ENCODE measurements at regions not wholly inside any gene's neighbourhood (a gene's known extent, or its start where the extent isn't known, plus 50 kb on each side); places are given as distances from the start of the nearest gene placed in this dataset.

DNA sequence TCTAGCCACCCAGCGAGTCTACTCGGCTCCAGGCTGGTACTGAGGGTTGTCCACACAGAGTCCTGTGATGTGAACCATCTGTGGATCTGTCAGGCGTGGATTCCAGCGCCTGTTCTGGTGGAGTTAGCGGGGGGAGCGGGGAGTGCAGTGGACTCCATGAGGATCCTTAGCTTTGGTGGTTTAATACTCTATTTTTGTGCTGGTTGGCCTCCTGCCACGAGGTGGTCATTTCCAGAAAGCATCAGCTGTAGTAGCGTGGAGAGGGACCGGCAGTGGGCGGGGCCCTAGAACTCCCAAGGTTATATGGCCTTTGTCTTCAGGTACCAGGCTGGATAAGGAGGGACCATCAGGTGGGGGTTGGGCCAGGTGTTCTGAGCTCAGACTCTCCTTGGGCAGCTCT is 446.5 kb downstream of the EDEM1 start:
- Histone ChIP-seq H3K27ac (ENCODE audit: low read depth in 1 of 2, low read length in 2 of 2) (no peak overlapping the region), H2AFZ (ENCODE audit: insufficient read depth, low read depth, low read length, poor library complexity, severe bottlenecking) (no peak overlapping the region), H3K4me2 (replicated peaks; ENCODE audit: extremely low read depth, low read length, poor library complexity, severe bottlenecking) (no peak overlapping the region), H3K4me3 (replicated peaks in 1 of 3; ENCODE audit: low read depth in 2 of 3, low read length in 3 of 3) (no peak overlapping the region), H3K36me3 (replicated peaks in 1 of 2; ENCODE audit: control insufficient read depth in 1 of 2, insufficient read depth in 2 of 2, low read length in 2 of 2) (no peaks in the 10 kb centered on the region), H3K79me2 (ENCODE audit: insufficient read depth, low read length) (no peaks in the 10 kb centered on the region), H3K4me1 (ENCODE audit: control insufficient read depth in 1 of 2, insufficient read depth in 2 of 2, low read length in 2 of 2) (no peaks in the 10 kb centered on the region), H4K20me1 (ENCODE audit: insufficient read depth, low read length) (no peaks in the 10 kb centered on the region), H3K9ac (ENCODE audit: insufficient read depth, low read length, poor library complexity, severe bottlenecking) (no peak overlapping the region), H3K9me3 (replicated peaks in 1 of 2; ENCODE audit: control insufficient read depth in 1 of 2, insufficient read depth in 1 of 2, low read length in 2 of 2) (peaks cover 4 to 6% of the 10 kb centered on the region in 2 donors), H3K27me3 (ENCODE audit: control insufficient read depth in 2 of 2, insufficient read depth in 2 of 2, low read length in 2 of 2) (peaks cover 0 to 8% of the 10 kb centered on the region in 2 donors)
- no peak for DNase-seq
- TF ChIP-seq, protein P1, sequence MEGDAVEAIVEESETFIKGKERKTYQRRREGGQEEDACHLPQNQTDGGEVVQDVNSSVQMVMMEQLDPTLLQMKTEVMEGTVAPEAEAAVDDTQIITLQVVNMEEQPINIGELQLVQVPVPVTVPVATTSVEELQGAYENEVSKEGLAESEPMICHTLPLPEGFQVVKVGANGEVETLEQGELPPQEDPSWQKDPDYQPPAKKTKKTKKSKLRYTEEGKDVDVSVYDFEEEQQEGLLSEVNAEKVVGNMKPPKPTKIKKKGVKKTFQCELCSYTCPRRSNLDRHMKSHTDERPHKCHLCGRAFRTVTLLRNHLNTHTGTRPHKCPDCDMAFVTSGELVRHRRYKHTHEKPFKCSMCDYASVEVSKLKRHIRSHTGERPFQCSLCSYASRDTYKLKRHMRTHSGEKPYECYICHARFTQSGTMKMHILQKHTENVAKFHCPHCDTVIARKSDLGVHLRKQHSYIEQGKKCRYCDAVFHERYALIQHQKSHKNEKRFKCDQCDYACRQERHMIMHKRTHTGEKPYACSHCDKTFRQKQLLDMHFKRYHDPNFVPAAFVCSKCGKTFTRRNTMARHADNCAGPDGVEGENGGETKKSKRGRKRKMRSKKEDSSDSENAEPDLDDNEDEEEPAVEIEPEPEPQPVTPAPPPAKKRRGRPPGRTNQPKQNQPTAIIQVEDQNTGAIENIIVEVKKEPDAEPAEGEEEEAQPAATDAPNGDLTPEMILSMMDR (IDR thresholded peaks at IDR 0.05) = no peak
- H3K27ac Mint-ChIP-seq = no peak overlapping the region
- H3K4me3 Mint-ChIP-seq = no peak overlapping the region
- intact Hi-C loops (cut with micrococcal nuclease) = no loop called here
- peaks cover 0 to 22% (median 10%) of the 10 kb centered on the region in 7 donors for H3K9me3 Mint-ChIP-seq
- H3K27me3 Mint-ChIP-seq (ENCODE audit: low read depth in 3 of 3) = peaks cover 3 to 14% (median 5%) of the 10 kb centered on the region in 3 donors
- WGBS (ENCODE audit: insufficient coverage) = 89% methylated on average over 10 of the region's 10 CpGs
- H3K36me3 Mint-ChIP-seq = no peaks in the 10 kb centered on the region
- peaks cover 5% of the 10 kb centered on the region for H3K4me1 Mint-ChIP-seq

DNA sequence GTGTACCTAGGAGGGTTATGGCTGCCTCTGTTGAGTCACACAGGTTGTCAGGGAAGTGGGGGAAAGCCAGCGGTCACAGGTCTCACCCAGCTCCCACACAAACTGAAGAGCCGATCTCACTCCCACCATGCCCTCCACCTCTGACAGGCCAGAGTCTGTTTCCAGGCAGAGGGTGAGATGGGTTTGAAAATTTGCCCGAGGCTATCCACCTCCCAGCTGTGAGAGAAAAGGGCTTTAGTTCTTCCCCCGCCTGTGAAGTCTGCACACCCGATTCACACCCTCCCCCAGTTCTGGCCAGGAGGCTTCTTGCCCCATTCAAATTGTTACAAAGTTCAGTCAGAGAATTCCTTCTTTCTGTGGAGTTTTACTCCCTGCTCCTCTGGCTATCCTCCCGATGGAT is 446.9 kb downstream of the EDEM1 start:
- no peak overlapping the region for H3K27ac ChIP-seq (ENCODE audit: low read depth in 1 of 2, low read length in 2 of 2)
- no peak overlapping the region for H3K4me2 ChIP-seq (replicated peaks; ENCODE audit: extremely low read depth, low read length, poor library complexity, severe bottlenecking)
- peaks cover 0 to 8% of the 10 kb centered on the region in 2 donors for H3K27me3 ChIP-seq (ENCODE audit: control insufficient read depth in 2 of 2, insufficient read depth in 2 of 2, low read length in 2 of 2)
- no peaks in the 10 kb centered on the region for H3K36me3 Mint-ChIP-seq
- no peaks in the 10 kb centered on the region for H3K4me1 ChIP-seq (ENCODE audit: control insufficient read depth in 1 of 2, insufficient read depth in 2 of 2, low read length in 2 of 2)
- H3K9me3 Mint-ChIP-seq = peaks cover 3 to 22% (median 13%) of the 10 kb centered on the region in 7 donors
- WGBS (ENCODE audit: insufficient coverage) = 85% methylated on average over 3 of the region's 6 CpGs
- H3K9me3 ChIP-seq (replicated peaks in 1 of 2; ENCODE audit: control insufficient read depth in 1 of 2, insufficient read depth in 1 of 2, low read length in 2 of 2) = peaks cover 6 to 7% of the 10 kb centered on the region in 2 donors
- no peak overlapping the region for H3K4me3 Mint-ChIP-seq
- TF ChIP-seq, protein P1 (IDR thresholded peaks at IDR 0.05) = no peak
- intact Hi-C loops (cut with micrococcal nuclease) = no loop called here
- no peak for DNase-seq
- peaks cover 3% of the 10 kb centered on the region for H3K4me1 Mint-ChIP-seq
- H3K9ac ChIP-seq (ENCODE audit: insufficient read depth, low read length, poor library complexity, severe bottlenecking) = no peak overlapping the region
- no peak overlapping the region for H3K27ac Mint-ChIP-seq
- peaks cover 3 to 14% (median 5%) of the 10 kb centered on the region in 3 donors for H3K27me3 Mint-ChIP-seq (ENCODE audit: low read depth in 3 of 3)
- H4K20me1 ChIP-seq (ENCODE audit: insufficient read depth, low read length) = no peaks in the 10 kb centered on the region
- no peaks in the 10 kb centered on the region for H3K36me3 ChIP-seq (replicated peaks in 1 of 2; ENCODE audit: control insufficient read depth in 1 of 2, insufficient read depth in 2 of 2, low read length in 2 of 2)
- no peak overlapping the region for H3K4me3 ChIP-seq (replicated peaks in 1 of 3; ENCODE audit: low read depth in 2 of 3, low read length in 3 of 3)
- H3K79me2 ChIP-seq (ENCODE audit: insufficient read depth, low read length) = no peaks in the 10 kb centered on the region
- H2AFZ ChIP-seq (ENCODE audit: insufficient read depth, low read depth, low read length, poor library complexity, severe bottlenecking) = no peak overlapping the region
